GM18858 (cell line): ENCODE measurements at regions not wholly inside any gene's neighbourhood (a gene's known extent, or its start where the extent isn't known, plus 50 kb on each side); places are given as distances from the start of the nearest gene placed in this dataset.
"Not testable (repeated sequence)": the region's sequence is repeated elsewhere in the genome, so short reads cannot be mapped to it uniquely, and the experiment has no call there.

ENCODE experiments used
- ATAC-seq: cut with Tn5 transposase; IDR thresholded peaks from one replicate; pipeline ENCODE4 v1.9.1; 2021; ENCODE audit not compliant: unreplicated experiment

- ATAC-seq = peak; percentile 56
Observed at GRCh38 chr1:73516451-73516850, 681.5 kb downstream of the LRRIQ3 start.

- no peak for ATAC-seq
Observed at GRCh38 chr1:73511038-73511437, 686.9 kb downstream of the LRRIQ3 start.

- ATAC-seq = no peak
Observed at GRCh38 chr1:73500154-73500553, 697.8 kb downstream of the LRRIQ3 start.

GRCh38 chr1:73499671-73500070 lies 698.3 kb downstream of the LRRIQ3 start:
- ATAC-seq = no peak

- ATAC-seq = no peak
Observed at GRCh38 chr1:73491621-73492020, 706.4 kb downstream of the LRRIQ3 start.

GRCh38 chr1:73475316-73475870 lies 722.6 kb downstream of the LRRIQ3 start:
- ATAC-seq = no peak

GRCh38 chr1:73472810-73473209 lies 725.2 kb downstream of the LRRIQ3 start:
- ATAC-seq = no peak

- ATAC-seq = no peak
Observed at GRCh38 chr1:73467731-73468130, 730.2 kb downstream of the LRRIQ3 start.

GRCh38 chr1:73463873-73464272 lies 734.1 kb downstream of the LRRIQ3 start:
- no peak for ATAC-seq

GRCh38 chr1:73452522-73452921 lies 745.5 kb downstream of the LRRIQ3 start:
- ATAC-seq = no peak

GRCh38 chr1:73450668-73451067 lies 747.3 kb downstream of the LRRIQ3 start:
- not testable (repeated sequence) for ATAC-seq

GRCh38 chr1:73411479-73411878 lies 786.5 kb downstream of the LRRIQ3 start:
- ATAC-seq = no peak

GRCh38 chr1:73401666-73402065 lies 796.3 kb downstream of the LRRIQ3 start:
- ATAC-seq = no peak

- ATAC-seq = no peak
Observed at GRCh38 chr1:73382966-73383365, 815.0 kb downstream of the LRRIQ3 start.

GRCh38 chr1:73366734-73367413 lies 831.1 kb downstream of the LRRIQ3 start:
- ATAC-seq = no peak

GRCh38 chr1:73359001-73359400 lies 839.0 kb downstream of the LRRIQ3 start:
- ATAC-seq = no peak

GRCh38 chr1:73356485-73356884 lies 841.5 kb downstream of the LRRIQ3 start:
- ATAC-seq = no peak

- no peak for ATAC-seq
Observed at GRCh38 chr1:73343947-73344346, 854.0 kb downstream of the LRRIQ3 start.

GRCh38 chr1:73333847-73334503 lies 864.0 kb downstream of the LRRIQ3 start:
- ATAC-seq = no peak

GRCh38 chr1:73331726-73332125 lies 866.2 kb downstream of the LRRIQ3 start:
- ATAC-seq = no peak

- ATAC-seq = no peak
Observed at GRCh38 chr1:73327998-73328397, 870.0 kb downstream of the LRRIQ3 start.

GRCh38 chr1:73327180-73327793 lies 870.7 kb downstream of the LRRIQ3 start:
- no peak for ATAC-seq
